RWPE2 (cell line): ENCODE measurements at regions not wholly inside any gene's neighbourhood (a gene's known extent, or its start where the extent isn't known, plus 50 kb on each side); places are given as distances from the start of the nearest gene placed in this dataset.

Experiments
- ATAC-seq: fragments of 200-7000 bp; cut with Tn5 transposase; 3 replicates; pipeline ENCODE4 v1.9.1; 2021; ENCODE audit warnings: low read depth
- DNase-seq: peaks from one replicate; pipeline ENCODE4 v3.0.0-alpha.2; 2020; ENCODE audit warnings: low spot score
- H3K27ac ChIP-seq: fragments of 450-650 bp; 2 replicates; pipeline ENCODE4 v1.5.1; 2017; ENCODE audit warnings: mild to moderate bottlenecking; ENCODE audit not compliant: poor library complexity, severe bottlenecking
- H3K27me3 ChIP-seq: fragments of 250-450 bp; sonication (Bioruptor Pico); 2 replicates; pipeline ENCODE4 v1.5.1; 2021; ENCODE audit warnings: mild to moderate bottlenecking, moderate library complexity; ENCODE audit not compliant: insufficient read depth, poor library complexity, severe bottlenecking
- H3K36me3 ChIP-seq: fragments of 250-450 bp; sonication (Bioruptor Pico); 2 replicates; pipeline ENCODE4 v1.5.1; 2020; ENCODE audit warnings: low read depth, mild to moderate bottlenecking, moderate library complexity
- H3K4me1 ChIP-seq: fragments of 250-450 bp; sonication (Bioruptor Pico); 2 replicates; pipeline ENCODE4 v1.5.1; 2021; ENCODE audit warnings: mild to moderate bottlenecking, moderate library complexity; ENCODE audit not compliant: insufficient read depth, poor library complexity, severe bottlenecking
- H3K4me3 ChIP-seq: fragments of 250-450 bp; sonication (Bioruptor Pico); 2 replicates; pipeline ENCODE4 v1.5.1; 2021; ENCODE audit warnings: mild to moderate bottlenecking, moderate library complexity; ENCODE audit not compliant: severe bottlenecking
- H3K9me3 ChIP-seq: fragments of 250-450 bp; sonication (Bioruptor Pico); 2 replicates; pipeline ENCODE4 v1.5.1; 2021; ENCODE audit warnings: mild to moderate bottlenecking, moderate library complexity; ENCODE audit not compliant: severe bottlenecking
- CTCF ChIP-seq: fragments of 450-650 bp; IDR thresholded peaks from one replicate; pipeline ENCODE4 v1.5.1; 2017; ENCODE audit warnings: mild to moderate bottlenecking, moderate library complexity; ENCODE audit not compliant: poor library complexity, severe bottlenecking

DNA sequence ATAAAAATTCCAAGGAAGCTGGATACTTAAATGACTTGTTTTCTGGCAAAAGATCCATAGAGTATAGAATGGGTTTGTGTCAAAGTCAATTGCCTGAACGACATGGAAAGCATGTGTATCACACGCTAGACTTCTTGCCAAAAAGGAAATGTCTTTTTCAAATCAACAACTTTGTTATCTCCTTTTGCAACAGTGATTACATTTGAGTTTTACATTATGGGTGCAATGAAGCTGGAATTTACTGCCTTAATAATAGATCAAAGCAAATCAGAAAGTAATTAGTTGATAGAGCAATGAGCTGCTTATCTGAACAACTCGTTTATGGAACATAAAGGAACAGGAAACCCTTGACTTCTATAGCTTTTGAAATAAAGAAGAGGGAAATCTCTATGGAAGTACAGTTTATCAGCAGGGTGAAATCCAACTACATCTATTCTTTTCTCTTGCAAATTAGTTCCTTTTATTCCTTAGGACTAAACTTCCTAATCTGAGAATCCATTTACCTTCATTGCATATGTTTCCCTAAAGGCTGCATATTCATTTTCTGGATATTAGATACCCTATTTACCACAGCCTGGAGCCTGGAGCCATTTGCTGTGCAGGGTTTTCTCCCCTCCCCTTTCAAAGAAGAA is 415.1 kb upstream of the NECTIN3 start:
- Histone ChIP-seq H3K4me1 (no peaks in the 10 kb centered on the region), H3K27ac (no peak overlapping the region), H3K9me3 (no peaks in the 10 kb centered on the region), H3K36me3 (no peaks in the 10 kb centered on the region), H3K27me3 (no peaks in the 10 kb centered on the region), H3K4me3 (no peak overlapping the region)
- no peak for DNase-seq
- TF ChIP-seq CTCF: no peak
- ATAC-seq: no peak

DNA sequence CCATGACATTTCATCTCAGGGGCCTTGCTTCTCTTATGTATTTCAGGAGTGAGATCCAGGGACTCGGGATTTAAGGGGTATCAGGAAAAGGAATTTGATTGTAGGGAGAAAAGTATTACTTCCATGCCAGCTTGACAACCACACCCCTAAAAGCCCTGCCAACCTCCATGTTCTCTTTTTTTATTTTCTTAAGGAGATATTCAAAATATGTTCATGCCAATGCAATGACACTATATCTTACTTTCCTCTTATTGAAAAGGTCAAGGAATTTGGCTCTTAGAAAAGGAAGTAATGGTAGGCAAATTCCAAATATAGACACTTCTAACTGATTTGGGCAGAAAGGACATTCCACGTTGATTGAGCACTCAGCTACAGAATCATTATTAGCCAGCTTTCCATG is 407.5 kb upstream of the NECTIN3 start:
- no peak for DNase-seq
- no peak for TF ChIP-seq CTCF
- no peaks in the 10 kb centered on the region for H3K36me3 ChIP-seq
- no peak for ATAC-seq
- H3K4me1 ChIP-seq: no peaks in the 10 kb centered on the region
- H3K9me3 ChIP-seq: no peaks in the 10 kb centered on the region
- no peaks in the 10 kb centered on the region for H3K27me3 ChIP-seq
- no peak overlapping the region for H3K4me3 ChIP-seq
- no peak overlapping the region for H3K27ac ChIP-seq

GRCh38 chr3:110666495-110666894 is 405.1 kb upstream of the NECTIN3 start:
- DNase-seq (no peak), ATAC-seq (no peak)
- H3K9me3 ChIP-seq: no peaks in the 10 kb centered on the region
- no peaks in the 10 kb centered on the region for H3K27me3 ChIP-seq
- H3K4me1 ChIP-seq: no peaks in the 10 kb centered on the region
- no peak overlapping the region for H3K27ac ChIP-seq
- TF ChIP-seq CTCF: no peak
- no peak overlapping the region for H3K4me3 ChIP-seq
- no peaks in the 10 kb centered on the region for H3K36me3 ChIP-seq

DNA sequence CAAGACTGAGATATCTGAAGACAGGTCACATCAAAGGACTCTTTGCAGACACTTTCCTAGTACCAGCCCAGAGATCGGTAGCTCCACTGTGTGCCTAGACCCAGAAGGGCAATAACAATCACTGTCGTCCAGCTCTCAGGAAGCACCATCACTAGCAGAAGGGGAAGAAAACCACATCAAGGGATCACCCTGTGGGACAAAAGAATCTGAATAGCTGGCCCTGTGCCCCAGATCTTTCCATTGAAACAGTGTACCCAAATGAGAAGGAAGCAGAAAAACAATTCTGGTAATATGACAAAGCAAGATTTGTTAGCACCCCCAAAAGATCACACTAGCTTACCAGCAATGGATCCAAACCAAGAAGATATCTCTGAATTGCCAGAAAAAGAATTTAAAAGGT is 404.4 kb upstream of the NECTIN3 start:
- no peak overlapping the region for H3K27ac ChIP-seq
- DNase-seq: no peak
- no peaks in the 10 kb centered on the region for H3K9me3 ChIP-seq
- H3K27me3 ChIP-seq: no peaks in the 10 kb centered on the region
- no peak for ATAC-seq
- no peaks in the 10 kb centered on the region for H3K4me1 ChIP-seq
- H3K36me3 ChIP-seq: no peaks in the 10 kb centered on the region
- no peak for TF ChIP-seq CTCF
- H3K4me3 ChIP-seq: no peak overlapping the region

DNA sequence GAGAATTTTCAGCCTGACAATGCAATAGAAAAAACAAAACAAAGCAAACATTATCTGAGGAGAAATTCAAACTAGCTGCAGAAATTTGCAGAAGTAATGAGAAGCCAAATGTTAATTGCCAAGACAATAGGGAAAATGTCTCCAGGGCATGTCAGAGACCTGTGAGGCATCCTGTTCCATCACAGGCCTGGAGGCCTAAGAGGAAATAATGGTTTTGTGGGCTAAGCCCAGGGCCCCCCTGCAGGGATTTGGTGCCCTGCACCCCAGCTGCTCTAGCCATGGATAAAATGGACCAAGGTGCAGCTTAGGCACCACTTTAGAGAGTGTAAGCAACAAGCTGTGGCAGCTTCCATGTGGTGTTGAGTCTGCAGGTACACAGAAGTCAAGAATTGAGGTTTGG is 401.2 kb upstream of the NECTIN3 start:
- H3K27ac ChIP-seq: no peak overlapping the region
- no peak overlapping the region for H3K4me3 ChIP-seq
- no peak for DNase-seq
- no peak for ATAC-seq
- no peaks in the 10 kb centered on the region for H3K27me3 ChIP-seq
- TF ChIP-seq CTCF: no peak
- no peaks in the 10 kb centered on the region for H3K36me3 ChIP-seq
- H3K9me3 ChIP-seq: no peaks in the 10 kb centered on the region
- H3K4me1 ChIP-seq: no peaks in the 10 kb centered on the region
